Retinal pigment epithelial cell (primary cell): ENCODE measurements at regions not wholly inside any gene's neighbourhood (a gene's known extent, or its start where the extent isn't known, plus 50 kb on each side); places are given as distances from the start of the nearest gene placed in this dataset.

Experiments used
- DNase-seq: peaks from one replicate; pipeline ENCODE4 v3.0.0-alpha.2; 2010; ENCODE audit warnings: low read depth
- H3K4me3 ChIP-seq: 2 replicates; pipeline ENCODE4 v1.5.1; 2011; ENCODE audit warnings: mild to moderate bottlenecking, low read length, control low read depth, moderate library complexity
- CTCF ChIP-seq: conservative IDR thresholded peaks from 2 replicates; pipeline ENCODE4 v1.5.1; 2011; ENCODE audit warnings: low read depth, low read length, control low read depth, inconsistent platforms

- DNase-seq, result no peak
- H3K4me3 ChIP-seq, result no peak overlapping the region
- no peak for TF ChIP-seq CTCF
These were observed 159.9 kb upstream of the SLIT2 start for GRCh38 chr4:20091781-20092180.

- DNase-seq, result no peak
- no peak overlapping the region for H3K4me3 ChIP-seq
- TF ChIP-seq CTCF, result no peak
These were observed 164.2 kb upstream of the SLIT2 start for GRCh38 chr4:20087522-20087911.

GRCh38 chr4:20086799-20087521 is 164.7 kb upstream of the SLIT2 start:
- no peak for TF ChIP-seq CTCF
- no peak overlapping the region for H3K4me3 ChIP-seq
- DNase-seq, result no peak

GRCh38 chr4:20086067-20086798 is 165.5 kb upstream of the SLIT2 start:
- TF ChIP-seq CTCF, result no peak
- H3K4me3 ChIP-seq, result no peak overlapping the region
- DNase-seq, result no peak

- TF ChIP-seq CTCF, result no peak
- no peak for DNase-seq
- no peak overlapping the region for H3K4me3 ChIP-seq
These were observed 166.1 kb upstream of the SLIT2 start for GRCh38 chr4:20085653-20086052.

GRCh38 chr4:20085156-20085555 is 166.5 kb upstream of the SLIT2 start:
- DNase-seq, result no peak
- TF ChIP-seq CTCF, result no peak
- H3K4me3 ChIP-seq, result no peak overlapping the region

GRCh38 chr4:20084488-20084887 is 167.2 kb upstream of the SLIT2 start:
- no peak for DNase-seq
- no peak for TF ChIP-seq CTCF
- no peak overlapping the region for H3K4me3 ChIP-seq
